A549 (cell line): ENCODE measurements at regions not wholly inside any gene's neighbourhood (a gene's known extent, or its start where the extent isn't known, plus 50 kb on each side); places are given as distances from the start of the nearest gene placed in this dataset.

Experiments used
- ATAC-seq, 2 experiments: fragments of 200-7000 bp in 1 of 2; fragments of >200 bp in 1 of 2; cut with Nextera tagmentation in 1 of 2; cut with Tn5 transposase in 1 of 2; 3 replicates each; pipeline versions ENCODE4 v1.8.0 to v1.9.1; 2018 to 2020; ENCODE audit warnings: mild to moderate bottlenecking in 1 of 2, moderate library complexity in 1 of 2
- CTCF ChIA-PET: fragments of 300-600 bp; sonication (Branson Sonifier 250); formaldehyde crosslinking; extraction: SDS; loops from one replicate; lab custom pipeline; 2021; ENCODE audit warnings: antibody characterized with exemption, inconsistent platforms; lab: Yijun Ruan, JAX
- POLR2A ChIA-PET: fragments of 350-600 bp; formaldehyde crosslinking; extraction: SDS; loops from one replicate; lab custom pipeline; 2021; ENCODE audit warnings: antibody characterized with exemption, inconsistent platforms; lab: Yijun Ruan, JAX
- DNase-seq, 2 experiments: peaks; one replicate each; pipeline versions ENCODE4 v3.0.0 to v3.0.0-alpha.2; 2011 to 2016; ENCODE audit warnings: low read depth in 1 of 2, low spot score in 1 of 2
- FAIRE-seq: peaks from 2 replicates; lab custom pipeline; 2011; peaks lifted over from hg19 to GRCh38; lab: Jason Lieb, UNC
- H3K27ac ChIP-seq, 2 experiments: fragments of >200 bp; sonication (Bioruptor Twin); formaldehyde crosslinking; 3 replicates each; pipeline ENCODE4 v1.5.1; 2016 to 2017
- H3K4me1 ChIP-seq: fragments of >200 bp; sonication (Bioruptor Twin); formaldehyde crosslinking; 3 replicates; pipeline ENCODE4 v1.6.1; 2016
- H3K4me2 ChIP-seq: fragments of >200 bp; sonication (Bioruptor Twin); formaldehyde crosslinking; 3 replicates; pipeline ENCODE4 v1.6.1; 2016
- H3K4me3 ChIP-seq: fragments of >200 bp; sonication (Bioruptor Twin); formaldehyde crosslinking; 3 replicates; pipeline ENCODE4 v1.5.1; 2016
- H3K9me3 ChIP-seq: fragments of >200 bp; sonication (Bioruptor Twin); formaldehyde crosslinking; 3 replicates; pipeline ENCODE4 v1.6.1; 2016
- EHF ChIP-seq: fragments of 250-450 bp; sonication (Bioruptor Pico); IDR thresholded peaks from 2 replicates; pipeline ENCODE4 v1.5.0; 2020; ENCODE audit warnings: mild to moderate bottlenecking
- EHMT2 ChIP-seq: fragments of 200-600 bp; sonication (generic); IDR thresholded peaks from 2 replicates; pipeline ENCODE4 v1.6.1; 2016; ENCODE audit warnings: antibody characterized with exemption, low read depth, mild to moderate bottlenecking, moderate library complexity
- EP300 ChIP-seq, 2 experiments: fragments of >200 bp; sonication (Bioruptor Twin); formaldehyde crosslinking; IDR thresholded peaks; 2 replicates in 1 of 2; 3 replicates in 1 of 2; pipeline ENCODE4 v1.6.1; 2016 to 2017
- ESRRA ChIP-seq: fragments of 150-350 bp; IDR thresholded peaks from 2 replicates; pipeline ENCODE4 v1.6.1; 2014; ENCODE audit warnings: mild to moderate bottlenecking, low read length, borderline replicate concordance
- FOSL2 ChIP-seq, 2 experiments: fragments of 450-650 bp in 1 of 2; fragments of >200 bp in 1 of 2; sonication (Bioruptor Twin) in 1 of 2; formaldehyde crosslinking; IDR thresholded peaks; 2 replicates each; pipeline versions ENCODE4 v1.5.0 to v1.6.1; 2016 to 2020; ENCODE audit warnings: mild to moderate bottlenecking in 1 of 2, moderate library complexity in 1 of 2
- FOXS1 ChIP-seq: fragments of 250-450 bp; sonication (Bioruptor Pico); IDR thresholded peaks from 2 replicates; pipeline ENCODE4 v1.5.0; 2020; ENCODE audit warnings: mild to moderate bottlenecking, moderate library complexity
- GATA3 ChIP-seq: IDR thresholded peaks from 2 replicates; pipeline ENCODE4 v1.6.1; 2012; ENCODE audit warnings: borderline replicate concordance
- HOXA7 ChIP-seq: fragments of 250-450 bp; sonication (Bioruptor Pico); IDR thresholded peaks from 2 replicates; pipeline ENCODE4 v1.5.0; 2020; ENCODE audit warnings: mild to moderate bottlenecking, moderate library complexity
- JUN ChIP-seq, 2 experiments: fragments of >200 bp; sonication (Bioruptor Twin); formaldehyde crosslinking; IDR thresholded peaks; 2 replicates in 1 of 2; 3 replicates in 1 of 2; pipeline ENCODE4 v1.6.1; 2016 to 2017
- MAFK ChIP-seq: fragments of 450-650 bp; IDR thresholded peaks from 2 replicates; pipeline ENCODE4 v1.6.1; 2014; ENCODE audit not compliant: partially characterized antibody
- NFE2L2 ChIP-seq: fragments of 150-350 bp; conservative IDR thresholded peaks from 2 replicates; pipeline ENCODE4 v1.6.1; 2014; ENCODE audit warnings: low read length
- NR3C1 ChIP-seq: fragments of >200 bp; sonication (Bioruptor Twin); formaldehyde crosslinking; IDR thresholded peaks from 3 replicates; pipeline ENCODE4 v1.6.1; 2017
- RAD21 ChIP-seq, 2 experiments: fragments of >200 bp in 1 of 2; sonication (Bioruptor Twin) in 1 of 2; formaldehyde crosslinking in 1 of 2; IDR thresholded peaks in 1 of 2; conservative IDR thresholded peaks in 1 of 2; 2 replicates in 1 of 2; 3 replicates in 1 of 2; pipeline ENCODE4 v1.6.1; 2012 to 2018; ENCODE audit warnings: inconsistent platforms in 1 of 2
- RCOR1 ChIP-seq: fragments of 150-350 bp; IDR thresholded peaks from 2 replicates; pipeline ENCODE4 v1.6.1; 2014; ENCODE audit warnings: antibody characterized with exemption, low read length, low read depth
- SMC3 ChIP-seq: fragments of >200 bp; sonication (Bioruptor Twin); formaldehyde crosslinking; IDR thresholded peaks from 3 replicates; pipeline ENCODE4 v1.6.1; 2018; ENCODE audit warnings: inconsistent platforms
- TFCP2L1 ChIP-seq: fragments of 250-450 bp; sonication (Bioruptor Pico); IDR thresholded peaks from 2 replicates; pipeline ENCODE4 v1.5.0; 2021; ENCODE audit warnings: mild to moderate bottlenecking
- ZNF302 ChIP-seq: fragments of 250-450 bp; sonication (Bioruptor Pico); IDR thresholded peaks from 2 replicates; pipeline ENCODE4 v1.9.0; 2021; ENCODE audit warnings: inconsistent platforms, mild to moderate bottlenecking, moderate library complexity
- ZSCAN20 ChIP-seq: fragments of 250-450 bp; sonication (Bioruptor Pico); IDR thresholded peaks from 2 replicates; pipeline ENCODE4 v1.8.0; 2022; ENCODE audit warnings: mild to moderate bottlenecking, moderate library complexity
- WGBS: methylation state at CpG from one replicate; pipeline ENCODE4 v1.1.6; 2017; ENCODE audit errors: missing lambda C conversion rate; 5-methylcytosine and 5-hydroxymethylcytosine counted together
- TF ChIP-seq, protein P1 (sequence below): fragments of >200 bp; sonication (Bioruptor Twin); formaldehyde crosslinking; IDR thresholded peaks from 3 replicates; pipeline ENCODE4 v1.6.1; 2016
- TF ChIP-seq, protein P2 (sequence below): IDR thresholded peaks from 2 replicates; pipeline ENCODE4 v1.6.1; 2012
- TF ChIP-seq, protein P3 (sequence below): fragments of 250-450 bp; sonication (Bioruptor Pico); IDR thresholded peaks from 2 replicates; pipeline ENCODE4 v1.5.0; 2021; ENCODE audit warnings: mild to moderate bottlenecking, moderate library complexity, borderline replicate concordance
- TF ChIP-seq, protein P4 (sequence below): fragments of >200 bp; sonication (Bioruptor Twin); formaldehyde crosslinking; IDR thresholded peaks from 3 replicates; pipeline ENCODE4 v1.5.1; 2016

DNA sequence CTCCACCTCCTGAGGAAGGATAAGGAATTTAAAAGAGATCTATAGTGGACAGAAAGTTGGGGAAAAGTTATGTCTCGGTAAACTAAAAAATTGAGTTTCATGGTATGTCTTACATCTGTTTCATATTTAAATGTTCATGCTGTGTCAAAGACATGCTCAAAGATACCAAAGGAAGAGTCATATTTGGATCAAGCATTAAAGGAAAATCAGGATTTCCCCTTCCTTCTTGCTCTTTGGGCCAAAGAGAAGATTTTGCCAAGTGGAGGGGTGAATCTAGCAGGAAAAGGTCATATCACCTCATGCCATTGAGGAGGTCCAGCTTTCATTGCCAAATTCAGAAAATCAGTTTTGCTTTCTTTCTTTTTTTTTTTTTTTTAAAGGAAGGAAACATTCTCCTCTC, 192.4 kb downstream of the OGFRL1 start:
- Histone ChIP-seq H3K9me3 (no peaks in the 10 kb centered on the region), H3K27ac (no peak overlapping the region), H3K4me2 (no peak overlapping the region), H3K4me3 (no peak overlapping the region), H3K4me1 (peaks cover 15% of the 10 kb centered on the region)
- ATAC-seq (no peak), DNase-seq (no peak), FAIRE-seq (no peak)
- TF ChIP-seq ESRRA (no peak), JUN (IDR thresholded peaks at IDR 0.05) (no peak), GATA3 (no peak), ZNF302 (no peak), RCOR1 (no peak)
- WGBS, result 97% methylated on average over 1 of the region's 1 CpG
- POLR2A ChIA-PET, result no interaction called here
- CTCF ChIA-PET, result interaction anchor here (0.8 kb wide), 1 partner anchor 11 kb away, joined by 3 read pairs; no protein-coding TSS in a partner anchor

DNA sequence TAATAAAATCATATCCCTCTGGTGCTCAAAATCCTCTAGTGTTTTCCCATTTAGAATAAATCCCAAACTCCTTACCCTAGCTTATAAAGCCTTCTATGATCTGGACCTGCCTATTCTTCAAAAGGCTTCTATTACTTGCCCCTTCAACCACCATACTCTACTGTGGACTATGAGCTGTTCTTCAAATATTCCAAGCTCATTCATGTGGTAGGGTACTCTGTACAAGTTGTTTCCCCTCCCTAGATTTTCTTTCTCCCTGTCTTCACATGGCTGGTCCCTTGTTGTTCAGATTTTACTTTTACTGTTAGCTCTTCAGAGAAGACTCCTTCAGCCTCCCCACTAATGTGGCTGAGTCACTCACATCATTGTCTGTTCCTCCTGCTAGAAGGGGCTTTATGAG, 193.2 kb downstream of the OGFRL1 start:
- ATAC-seq, result no peak
- FAIRE-seq, result no peak
- no peak overlapping the region for H3K4me3 ChIP-seq
- no peak for TF ChIP-seq EHF (CRISPR knock-in tag)
- TF ChIP-seq, protein P1, sequence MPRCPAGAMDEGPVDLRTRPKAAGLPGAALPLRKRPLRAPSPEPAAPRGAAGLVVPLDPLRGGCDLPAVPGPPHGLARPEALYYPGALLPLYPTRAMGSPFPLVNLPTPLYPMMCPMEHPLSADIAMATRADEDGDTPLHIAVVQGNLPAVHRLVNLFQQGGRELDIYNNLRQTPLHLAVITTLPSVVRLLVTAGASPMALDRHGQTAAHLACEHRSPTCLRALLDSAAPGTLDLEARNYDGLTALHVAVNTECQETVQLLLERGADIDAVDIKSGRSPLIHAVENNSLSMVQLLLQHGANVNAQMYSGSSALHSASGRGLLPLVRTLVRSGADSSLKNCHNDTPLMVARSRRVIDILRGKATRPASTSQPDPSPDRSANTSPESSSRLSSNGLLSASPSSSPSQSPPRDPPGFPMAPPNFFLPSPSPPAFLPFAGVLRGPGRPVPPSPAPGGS, result no peak
- no peak for TF ChIP-seq NFE2L2
- TF ChIP-seq, protein P2, sequence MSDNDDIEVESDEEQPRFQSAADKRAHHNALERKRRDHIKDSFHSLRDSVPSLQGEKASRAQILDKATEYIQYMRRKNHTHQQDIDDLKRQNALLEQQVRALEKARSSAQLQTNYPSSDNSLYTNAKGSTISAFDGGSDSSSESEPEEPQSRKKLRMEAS, result no peak
- no peak for TF ChIP-seq MAFK
- TF ChIP-seq EP300 (IDR thresholded peaks at IDR 0.05), result no peak
- TF ChIP-seq, all 56 proteins: peak for 0
- Histone ChIP-seq H3K4me2 (no peak overlapping the region), H3K9me3 (no peaks in the 10 kb centered on the region), H3K27ac (no peak overlapping the region), H3K4me1 (peaks cover 15% of the 10 kb centered on the region)
- CTCF ChIA-PET, result interaction anchor here (0.8 to 1.2 kb wide), 2 partner anchors 10 to 97 kb away, joined by 3 to 4 read pairs; no protein-coding TSS in a partner anchor
- POLR2A ChIA-PET, result no interaction called here
- DNase-seq, result no peak

DNA sequence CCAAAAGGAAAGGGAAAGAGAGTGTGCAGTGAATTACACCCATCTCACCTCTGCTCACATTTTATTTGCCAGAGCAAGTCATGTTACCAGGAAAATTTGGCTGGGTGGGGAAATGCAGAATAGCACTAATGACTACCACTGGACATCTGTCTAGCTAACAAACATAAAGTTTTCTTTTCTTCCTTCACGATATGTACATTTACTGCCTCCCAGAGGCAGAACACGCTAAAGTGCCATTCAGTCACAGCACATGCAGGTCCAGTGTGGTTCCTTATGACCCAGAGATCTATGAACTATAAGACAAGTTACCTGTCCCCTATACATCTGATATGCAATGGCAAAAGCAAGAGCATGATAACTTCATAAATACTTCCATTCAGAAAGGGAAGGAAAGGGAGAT, 194.1 kb downstream of the OGFRL1 start:
- ATAC-seq (peak; percentile 34 to 61; a peak in 3 of 6 replicates), DNase-seq (peak in 1 of 2 experiments; percentile 14), FAIRE-seq (no peak)
- POLR2A ChIA-PET, result no interaction called here
- WGBS, result 60% methylated on average over 2 of the region's 2 CpGs
- Histone ChIP-seq H3K27ac (no peak overlapping the region), H3K4me2 (no peak overlapping the region), H3K4me3 (no peak overlapping the region), H3K9me3 (no peaks in the 10 kb centered on the region), H3K4me1 (peaks cover 15% of the 10 kb centered on the region)
- CTCF ChIA-PET, result interaction anchor here (0.8 to 1.7 kb wide), 7 partner anchors 10 to 161 kb away, joined by 3 to 4 read pairs (median 3); no protein-coding TSS in a partner anchor
- no peak for TF ChIP-seq FOSL2 (IDR thresholded peaks at IDR 0.05)
- TF ChIP-seq FOSL2 (CRISPR knock-in tag; IDR thresholded peaks at IDR 0.05), result no peak
- no peak for TF ChIP-seq TFCP2L1 (CRISPR knock-in tag)
- TF ChIP-seq FOXS1 (CRISPR knock-in tag), result no peak
- TF ChIP-seq, protein P3, sequence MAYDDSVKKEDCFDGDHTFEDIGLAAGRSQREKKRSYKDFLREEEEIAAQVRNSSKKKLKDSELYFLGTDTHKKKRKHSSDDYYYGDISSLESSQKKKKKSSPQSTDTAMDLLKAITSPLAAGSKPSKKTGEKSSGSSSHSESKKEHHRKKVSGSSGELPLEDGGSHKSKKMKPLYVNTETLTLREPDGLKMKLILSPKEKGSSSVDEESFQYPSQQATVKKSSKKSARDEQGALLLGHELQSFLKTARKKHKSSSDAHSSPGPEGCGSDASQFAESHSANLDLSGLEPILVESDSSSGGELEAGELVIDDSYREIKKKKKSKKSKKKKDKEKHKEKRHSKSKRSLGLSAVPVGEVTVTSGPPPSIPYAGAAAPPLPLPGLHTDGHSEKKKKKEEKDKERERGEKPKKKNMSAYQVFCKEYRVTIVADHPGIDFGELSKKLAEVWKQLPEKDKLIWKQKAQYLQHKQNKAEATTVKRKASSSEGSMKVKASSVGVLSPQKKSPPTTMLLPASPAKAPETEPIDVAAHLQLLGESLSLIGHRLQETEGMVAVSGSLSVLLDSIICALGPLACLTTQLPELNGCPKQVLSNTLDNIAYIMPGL (CRISPR knock-in tag), result no peak
- TF ChIP-seq EHMT2, result no peak
- peak; percentile 40 to 49; a peak in 4 of 5 replicates for TF ChIP-seq RAD21 (conservative IDR thresholded peaks at IDR 0.05 in 1 of 2, IDR thresholded peaks at IDR 0.05 in 1 of 2)
- TF ChIP-seq ESRRA, result no peak
- 0 out of 3 replicates have a peak, but pooled peaks have one; percentile 14 for TF ChIP-seq SMC3
- TF ChIP-seq, protein P4, sequence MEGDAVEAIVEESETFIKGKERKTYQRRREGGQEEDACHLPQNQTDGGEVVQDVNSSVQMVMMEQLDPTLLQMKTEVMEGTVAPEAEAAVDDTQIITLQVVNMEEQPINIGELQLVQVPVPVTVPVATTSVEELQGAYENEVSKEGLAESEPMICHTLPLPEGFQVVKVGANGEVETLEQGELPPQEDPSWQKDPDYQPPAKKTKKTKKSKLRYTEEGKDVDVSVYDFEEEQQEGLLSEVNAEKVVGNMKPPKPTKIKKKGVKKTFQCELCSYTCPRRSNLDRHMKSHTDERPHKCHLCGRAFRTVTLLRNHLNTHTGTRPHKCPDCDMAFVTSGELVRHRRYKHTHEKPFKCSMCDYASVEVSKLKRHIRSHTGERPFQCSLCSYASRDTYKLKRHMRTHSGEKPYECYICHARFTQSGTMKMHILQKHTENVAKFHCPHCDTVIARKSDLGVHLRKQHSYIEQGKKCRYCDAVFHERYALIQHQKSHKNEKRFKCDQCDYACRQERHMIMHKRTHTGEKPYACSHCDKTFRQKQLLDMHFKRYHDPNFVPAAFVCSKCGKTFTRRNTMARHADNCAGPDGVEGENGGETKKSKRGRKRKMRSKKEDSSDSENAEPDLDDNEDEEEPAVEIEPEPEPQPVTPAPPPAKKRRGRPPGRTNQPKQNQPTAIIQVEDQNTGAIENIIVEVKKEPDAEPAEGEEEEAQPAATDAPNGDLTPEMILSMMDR, result peak; percentile 20; the same call in 2 of the 3 replicates
- TF ChIP-seq NR3C1, result no peak
- no peak for TF ChIP-seq ZSCAN20 (CRISPR knock-in tag)
- no peak for TF ChIP-seq HOXA7 (CRISPR knock-in tag)
- TF ChIP-seq, all 56 proteins: peak for 3
